HL-60 (cell line): ENCODE measurements at regions not wholly inside any gene's neighbourhood (a gene's known extent, or its start where the extent isn't known, plus 50 kb on each side); places are given as distances from the start of the nearest gene placed in this dataset.

Experiments
- DNase-seq, 2 experiments: peaks; one replicate each; pipeline ENCODE4 v3.0.0-alpha.2; 2010 to 2020; ENCODE audit warnings: low read depth in 1 of 2, low spot score in 1 of 2
- H3K27ac ChIP-seq: fragments of 250-450 bp; sonication (Bioruptor Pico); replicated peaks from 2 replicates; pipeline ENCODE4 v1.5.1; 2020; ENCODE audit warnings: mild to moderate bottlenecking, moderate library complexity
- H3K27me3 ChIP-seq: fragments of 250-450 bp; sonication (Bioruptor Pico); 2 replicates; pipeline ENCODE4 v1.5.1; 2021; ENCODE audit warnings: mild to moderate bottlenecking, moderate library complexity; ENCODE audit not compliant: insufficient read depth, poor library complexity, severe bottlenecking
- H3K4me3 ChIP-seq: replicated peaks from 2 replicates; pipeline ENCODE4 v1.5.1; 2011; ENCODE audit warnings: mild to moderate bottlenecking, control low read depth, low read length; ENCODE audit not compliant: insufficient read depth
- GABPA ChIP-seq: IDR thresholded peaks from 2 replicates; pipeline ENCODE4 v1.6.1; 2012; ENCODE audit warnings: low read depth
- POLR2AphosphoS5 ChIP-seq: IDR thresholded peaks from 2 replicates; pipeline ENCODE4 v1.6.1; 2012; ENCODE audit warnings: low read depth
- SPI1 ChIP-seq: IDR thresholded peaks from 2 replicates; pipeline ENCODE4 v1.6.1; 2012; ENCODE audit warnings: low read depth, mild to moderate bottlenecking, borderline replicate concordance
- TF ChIP-seq, protein P1 (sequence below): IDR thresholded peaks from one replicate; pipeline ENCODE4 v1.5.1; 2011; ENCODE audit warnings: low read length, control low read depth, inconsistent platforms; ENCODE audit not compliant: insufficient read depth
- TF ChIP-seq, protein P2 (sequence below): IDR thresholded peaks from 2 replicates; pipeline ENCODE4 v1.6.1; 2012; ENCODE audit warnings: low read depth; ENCODE audit not compliant: insufficient replicate concordance

DNA sequence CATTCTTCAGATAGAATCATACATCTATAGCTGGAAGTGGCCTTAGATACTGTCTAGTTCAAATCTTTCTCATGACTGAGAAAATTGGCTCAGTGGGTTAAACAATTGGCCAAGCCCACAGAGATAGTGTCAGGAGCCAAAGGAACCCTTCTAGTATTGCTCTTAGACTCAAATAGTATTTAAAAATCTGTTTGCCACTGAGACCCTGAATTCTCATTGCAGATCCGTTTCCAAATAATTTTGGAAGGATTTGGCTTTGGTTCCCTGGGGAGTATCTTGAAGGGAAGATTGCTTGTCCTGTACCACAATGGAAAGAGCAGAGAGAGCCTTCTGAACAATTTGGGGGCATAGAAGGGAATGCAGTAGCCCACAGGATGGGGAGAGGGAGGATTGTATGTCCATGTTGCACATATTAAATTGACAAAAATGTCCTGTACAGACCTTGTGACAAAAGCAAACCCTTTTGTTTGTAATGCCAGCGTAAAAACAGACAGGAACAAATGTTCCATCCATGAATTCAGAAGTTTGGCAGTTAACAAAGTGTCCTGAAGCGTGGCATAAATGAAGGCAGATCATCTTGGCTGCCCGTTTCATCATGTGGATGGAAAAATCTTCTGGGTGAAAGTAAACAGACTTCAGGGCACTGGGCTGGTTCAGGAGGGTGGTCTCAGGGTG, 156.4 kb upstream of the RASGRP1 start:
- Histone ChIP-seq H3K4me3 (no peak overlapping the region), H3K27ac (no peak overlapping the region), H3K27me3 (peaks cover 3% of the 10 kb centered on the region)
- TF ChIP-seq POLR2AphosphoS5 (no peak), SPI1 (no peak), GABPA (no peak)
- TF ChIP-seq, protein P1, sequence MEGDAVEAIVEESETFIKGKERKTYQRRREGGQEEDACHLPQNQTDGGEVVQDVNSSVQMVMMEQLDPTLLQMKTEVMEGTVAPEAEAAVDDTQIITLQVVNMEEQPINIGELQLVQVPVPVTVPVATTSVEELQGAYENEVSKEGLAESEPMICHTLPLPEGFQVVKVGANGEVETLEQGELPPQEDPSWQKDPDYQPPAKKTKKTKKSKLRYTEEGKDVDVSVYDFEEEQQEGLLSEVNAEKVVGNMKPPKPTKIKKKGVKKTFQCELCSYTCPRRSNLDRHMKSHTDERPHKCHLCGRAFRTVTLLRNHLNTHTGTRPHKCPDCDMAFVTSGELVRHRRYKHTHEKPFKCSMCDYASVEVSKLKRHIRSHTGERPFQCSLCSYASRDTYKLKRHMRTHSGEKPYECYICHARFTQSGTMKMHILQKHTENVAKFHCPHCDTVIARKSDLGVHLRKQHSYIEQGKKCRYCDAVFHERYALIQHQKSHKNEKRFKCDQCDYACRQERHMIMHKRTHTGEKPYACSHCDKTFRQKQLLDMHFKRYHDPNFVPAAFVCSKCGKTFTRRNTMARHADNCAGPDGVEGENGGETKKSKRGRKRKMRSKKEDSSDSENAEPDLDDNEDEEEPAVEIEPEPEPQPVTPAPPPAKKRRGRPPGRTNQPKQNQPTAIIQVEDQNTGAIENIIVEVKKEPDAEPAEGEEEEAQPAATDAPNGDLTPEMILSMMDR = no peak
- TF ChIP-seq, protein P2, sequence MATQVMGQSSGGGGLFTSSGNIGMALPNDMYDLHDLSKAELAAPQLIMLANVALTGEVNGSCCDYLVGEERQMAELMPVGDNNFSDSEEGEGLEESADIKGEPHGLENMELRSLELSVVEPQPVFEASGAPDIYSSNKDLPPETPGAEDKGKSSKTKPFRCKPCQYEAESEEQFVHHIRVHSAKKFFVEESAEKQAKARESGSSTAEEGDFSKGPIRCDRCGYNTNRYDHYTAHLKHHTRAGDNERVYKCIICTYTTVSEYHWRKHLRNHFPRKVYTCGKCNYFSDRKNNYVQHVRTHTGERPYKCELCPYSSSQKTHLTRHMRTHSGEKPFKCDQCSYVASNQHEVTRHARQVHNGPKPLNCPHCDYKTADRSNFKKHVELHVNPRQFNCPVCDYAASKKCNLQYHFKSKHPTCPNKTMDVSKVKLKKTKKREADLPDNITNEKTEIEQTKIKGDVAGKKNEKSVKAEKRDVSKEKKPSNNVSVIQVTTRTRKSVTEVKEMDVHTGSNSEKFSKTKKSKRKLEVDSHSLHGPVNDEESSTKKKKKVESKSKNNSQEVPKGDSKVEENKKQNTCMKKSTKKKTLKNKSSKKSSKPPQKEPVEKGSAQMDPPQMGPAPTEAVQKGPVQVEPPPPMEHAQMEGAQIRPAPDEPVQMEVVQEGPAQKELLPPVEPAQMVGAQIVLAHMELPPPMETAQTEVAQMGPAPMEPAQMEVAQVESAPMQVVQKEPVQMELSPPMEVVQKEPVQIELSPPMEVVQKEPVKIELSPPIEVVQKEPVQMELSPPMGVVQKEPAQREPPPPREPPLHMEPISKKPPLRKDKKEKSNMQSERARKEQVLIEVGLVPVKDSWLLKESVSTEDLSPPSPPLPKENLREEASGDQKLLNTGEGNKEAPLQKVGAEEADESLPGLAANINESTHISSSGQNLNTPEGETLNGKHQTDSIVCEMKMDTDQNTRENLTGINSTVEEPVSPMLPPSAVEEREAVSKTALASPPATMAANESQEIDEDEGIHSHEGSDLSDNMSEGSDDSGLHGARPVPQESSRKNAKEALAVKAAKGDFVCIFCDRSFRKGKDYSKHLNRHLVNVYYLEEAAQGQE = no peak
- DNase-seq = no peak

DNA sequence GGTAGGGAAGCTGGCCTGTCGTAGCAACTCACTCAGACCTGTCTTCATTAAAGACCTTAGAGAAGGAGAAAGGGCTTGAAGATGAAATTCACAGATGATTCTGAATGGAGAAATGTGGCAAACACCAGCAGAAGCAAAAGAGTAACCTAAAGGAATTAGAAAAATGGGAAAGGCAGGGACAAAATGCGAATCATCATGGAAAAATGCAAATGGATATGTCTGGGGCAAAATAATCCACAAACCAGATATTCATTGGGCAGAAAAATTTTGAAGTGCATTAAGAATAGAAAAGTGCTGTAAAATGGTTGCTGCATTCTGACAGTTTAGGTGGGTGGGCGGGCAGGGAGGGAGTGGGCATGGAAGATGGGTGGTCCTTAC, 156.9 kb upstream of the RASGRP1 start:
- no peak for TF ChIP-seq GABPA
- TF ChIP-seq POLR2AphosphoS5 = no peak
- TF ChIP-seq SPI1 = no peak
- TF ChIP-seq, protein P1 = no peak
- TF ChIP-seq, protein P2 = no peak

DNA sequence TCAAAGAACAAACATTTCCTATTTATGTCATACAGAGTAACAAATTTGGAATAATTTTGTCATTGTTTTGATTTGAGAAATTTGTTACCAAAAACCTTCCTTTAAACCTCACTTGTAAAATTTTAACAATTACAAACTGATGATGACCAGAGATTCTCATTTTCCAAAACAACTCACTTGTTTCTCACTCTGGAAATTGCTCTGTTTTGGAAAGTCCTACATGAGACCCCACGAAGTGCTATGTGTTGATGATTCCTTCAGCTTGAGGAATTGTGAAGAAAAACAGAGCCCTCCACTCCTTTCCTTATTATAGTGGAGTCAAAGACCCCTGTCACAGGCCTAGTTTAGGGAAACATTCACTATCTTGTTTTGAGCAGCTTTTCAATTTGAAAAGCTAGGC, 157.6 kb upstream of the RASGRP1 start:
- TF ChIP-seq, protein P2 = no peak
- TF ChIP-seq GABPA (no peak), SPI1 (no peak), POLR2AphosphoS5 (no peak)
- TF ChIP-seq, protein P1 = no peak

More for the DNA sequence above, 156.9 kb upstream of the RASGRP1 start:
- DNase-seq = no peak
- no peak overlapping the region for H3K27ac ChIP-seq
- peaks cover 3% of the 10 kb centered on the region for H3K27me3 ChIP-seq
- no peak overlapping the region for H3K4me3 ChIP-seq

More for the DNA sequence above, 157.6 kb upstream of the RASGRP1 start:
- DNase-seq = no peak
- Histone ChIP-seq H3K27ac (no peak overlapping the region), H3K4me3 (no peak overlapping the region), H3K27me3 (no peaks in the 10 kb centered on the region)
